Ovary (tissue), 3 donors: ENCODE measurements at regions not wholly inside any gene's neighbourhood (a gene's known extent, or its start where the extent isn't known, plus 50 kb on each side); places are given as distances from the start of the nearest gene placed in this dataset.

ENCODE experiments used
- CTCF ChIP-seq, 3 donors: fragments of 450-650 bp in 2 of 3; fragments of 200-600 bp in 1 of 3; IDR thresholded peaks; one replicate each; pipeline versions ENCODE4 v1.5.1 to v1.8.0; 2016 to 2022; ENCODE audit warnings: antibody characterized with exemption in 3 of 3, mild to moderate bottlenecking in 1 of 3
- POLR2A ChIP-seq: fragments of 450-650 bp; IDR thresholded peaks from one replicate; pipeline ENCODE4 v1.6.1; 2017; ENCODE audit warnings: antibody characterized with exemption, mild to moderate bottlenecking, moderate library complexity
- donor health status: DM: no; HTN: no; CAD: no.

GRCh38 chr7:116392806-116393205 is 106.7 kb upstream of the CAV2 start:
- TF ChIP-seq CTCF (IDR thresholded peaks at IDR 0.05), result no peak
- TF ChIP-seq POLR2A, result no peak
